CD4-positive, alpha-beta memory T cell (primary cell): ENCODE measurements at regions not wholly inside any gene's neighbourhood (a gene's known extent, or its start where the extent isn't known, plus 50 kb on each side); places are given as distances from the start of the nearest gene placed in this dataset.

ENCODE experiments used
- CTCF ChIA-PET: fragments of 350-600 bp; sonication (Branson Sonifier 250); formaldehyde crosslinking; loops from one replicate; lab custom pipeline; 2021; ENCODE audit warnings: inconsistent platforms; ENCODE audit not compliant: partially characterized antibody; lab: Charles Lee
- POLR2A ChIA-PET: fragments of 350-600 bp; sonication (Branson Sonifier 250); formaldehyde crosslinking; loops from one replicate; lab custom pipeline; 2021; ENCODE audit not compliant: partially characterized antibody; lab: Charles Lee
- DNase-seq, 5 donors: peaks; one replicate each; pipeline versions ENCODE4 v3.0.0 to v3.0.0-alpha.2; 2020 to 2022; ENCODE audit warnings: mixed read lengths in 1 of 5
- H3K27ac ChIP-seq: one replicate; pipeline ENCODE4 v1.7.0; 2013; ENCODE audit warnings: low read depth, low read length
- H3K27me3 ChIP-seq: 2 replicates; pipeline ENCODE4 v1.7.0; 2013; ENCODE audit warnings: mild to moderate bottlenecking, low read length, moderate library complexity; ENCODE audit not compliant: insufficient read depth
- H3K36me3 ChIP-seq: 2 replicates; pipeline ENCODE4 v1.7.0; 2013; ENCODE audit warnings: mild to moderate bottlenecking, low read length, moderate library complexity; ENCODE audit not compliant: insufficient read depth
- H3K4me1 ChIP-seq: 2 replicates; pipeline ENCODE4 v1.7.0; 2013; ENCODE audit warnings: mild to moderate bottlenecking, low read length, moderate library complexity; ENCODE audit not compliant: insufficient read depth
- H3K4me3 ChIP-seq, 2 donors: one replicate each; pipeline ENCODE4 v1.7.0; 2013; ENCODE audit warnings: low read length in 2 of 2, mild to moderate bottlenecking in 1 of 2
- H3K9me3 ChIP-seq, 2 donors: one replicate each; pipeline ENCODE4 v1.7.0; 2013; ENCODE audit warnings: low read length in 2 of 2, control low read depth in 1 of 2; ENCODE audit not compliant: control insufficient read depth in 1 of 2
- H3K27ac Mint-ChIP-seq, 7 donors: one replicate each; pipeline ENCODE4 v1.8.0; 2020 to 2021; ENCODE audit warnings: mixed read lengths in 7 of 7, mild to moderate bottlenecking in 6 of 7, inconsistent platforms in 3 of 7, moderate library complexity in 3 of 7
- H3K27me3 Mint-ChIP-seq, 2 donors: one replicate each; pipeline ENCODE4 v1.8.0; 2020 to 2021; ENCODE audit warnings: mixed read lengths in 2 of 2
- H3K36me3 Mint-ChIP-seq, 2 donors: one replicate each; pipeline ENCODE4 v1.8.0; 2020 to 2021; ENCODE audit warnings: mixed read lengths in 2 of 2, inconsistent platforms in 1 of 2, mild to moderate bottlenecking in 1 of 2
- H3K4me1 Mint-ChIP-seq, 4 donors: one replicate each; pipeline ENCODE4 v1.8.0; 2020 to 2021; ENCODE audit warnings: mixed read lengths in 4 of 4, mild to moderate bottlenecking in 1 of 4
- H3K4me3 Mint-ChIP-seq, 8 donors: one replicate each; pipeline ENCODE4 v1.8.0; 2020 to 2021; ENCODE audit warnings: mixed read lengths in 8 of 8, mild to moderate bottlenecking in 7 of 8, moderate library complexity in 6 of 8, inconsistent platforms in 3 of 8
- H3K9me3 Mint-ChIP-seq, 8 donors: one replicate each; pipeline ENCODE4 v1.8.0; 2020 to 2021; ENCODE audit warnings: mixed read lengths in 8 of 8, mild to moderate bottlenecking in 5 of 8, inconsistent platforms in 3 of 8, moderate library complexity in 1 of 8
- intact Hi-C: fragments of 100-400 bp; cut with micrococcal nuclease; formaldehyde crosslinking; loops from one replicate; pipeline ENCODE4 v1.15.1; 2023

DNA sequence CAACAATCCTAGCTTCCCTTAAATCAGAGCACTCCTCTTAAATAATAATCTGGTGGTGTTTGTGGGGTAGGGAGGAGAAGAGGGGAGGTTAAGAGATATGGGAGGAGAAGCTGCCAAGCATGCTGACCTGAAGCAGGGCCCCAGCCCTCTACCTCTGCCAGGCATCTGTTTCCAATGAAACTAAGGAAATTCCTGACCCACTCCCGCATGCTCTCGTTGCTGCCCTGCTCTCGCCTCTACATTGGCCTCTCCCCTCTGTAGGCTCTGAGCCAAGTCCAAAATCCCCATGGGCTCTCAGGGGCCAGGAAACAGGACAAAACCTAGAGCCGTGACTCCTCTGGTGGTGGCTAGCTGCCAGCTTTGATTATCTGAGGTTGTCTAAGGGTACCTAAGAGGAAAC, 559.5 kb upstream of the CDH11 start:
- Mint-ChIP-seq H3K27me3 (no peaks in the 10 kb centered on the region), H3K4me3 (peak overlapping the region in 1 of 8 donors; percentile 23), H3K27ac (no peak overlapping the region), H3K4me1 (no peaks in the 10 kb centered on the region), H3K9me3 (peaks cover 0 to 28% (median 9%) of the 10 kb centered on the region in 8 donors), H3K36me3 (no peaks in the 10 kb centered on the region)
- no peaks in the 10 kb centered on the region for H3K27me3 ChIP-seq
- H3K36me3 ChIP-seq: no peaks in the 10 kb centered on the region
- intact Hi-C loops: no loop called here
- no peak overlapping the region for H3K27ac ChIP-seq
- H3K4me1 ChIP-seq: no peaks in the 10 kb centered on the region
- no peaks in the 10 kb centered on the region for H3K9me3 ChIP-seq
- no peak for DNase-seq
- ChIA-PET POLR2A (no interaction called here), CTCF (no interaction called here)
- H3K4me3 ChIP-seq: no peak overlapping the region

DNA sequence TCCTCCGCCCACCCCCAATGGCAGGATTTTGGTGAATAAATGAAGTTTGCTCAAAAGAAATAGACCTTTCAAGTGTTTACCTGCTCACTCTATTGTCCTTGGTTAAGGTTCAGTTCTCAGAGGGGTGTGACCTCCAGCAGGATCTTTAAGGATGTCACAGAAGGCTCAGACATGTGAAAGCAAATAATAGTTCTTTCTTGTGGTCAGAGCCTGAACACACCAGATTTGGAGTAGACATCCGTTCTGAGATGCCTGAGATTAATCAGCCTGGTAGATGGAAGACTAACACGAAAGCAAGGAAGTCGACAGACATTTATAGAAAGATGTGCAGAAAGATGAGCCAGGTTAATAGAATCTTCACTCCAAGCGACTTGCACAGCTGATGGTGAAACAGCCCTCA, 557.9 kb upstream of the CDH11 start:
- no peak overlapping the region for H3K27ac ChIP-seq
- H3K4me1 Mint-ChIP-seq: no peaks in the 10 kb centered on the region
- POLR2A ChIA-PET: no interaction called here
- peaks cover 0 to 25% (median 9%) of the 10 kb centered on the region in 8 donors for H3K9me3 Mint-ChIP-seq
- DNase-seq: no peak
- no peaks in the 10 kb centered on the region for H3K9me3 ChIP-seq
- CTCF ChIA-PET: no interaction called here
- no peaks in the 10 kb centered on the region for H3K4me1 ChIP-seq
- H3K27ac Mint-ChIP-seq: no peak overlapping the region
- no peaks in the 10 kb centered on the region for H3K27me3 ChIP-seq
- no peak overlapping the region for H3K4me3 Mint-ChIP-seq
- no peaks in the 10 kb centered on the region for H3K36me3 ChIP-seq
- H3K36me3 Mint-ChIP-seq: no peaks in the 10 kb centered on the region
- H3K4me3 ChIP-seq: no peak overlapping the region
- intact Hi-C loops: no loop called here
- no peaks in the 10 kb centered on the region for H3K27me3 Mint-ChIP-seq

DNA sequence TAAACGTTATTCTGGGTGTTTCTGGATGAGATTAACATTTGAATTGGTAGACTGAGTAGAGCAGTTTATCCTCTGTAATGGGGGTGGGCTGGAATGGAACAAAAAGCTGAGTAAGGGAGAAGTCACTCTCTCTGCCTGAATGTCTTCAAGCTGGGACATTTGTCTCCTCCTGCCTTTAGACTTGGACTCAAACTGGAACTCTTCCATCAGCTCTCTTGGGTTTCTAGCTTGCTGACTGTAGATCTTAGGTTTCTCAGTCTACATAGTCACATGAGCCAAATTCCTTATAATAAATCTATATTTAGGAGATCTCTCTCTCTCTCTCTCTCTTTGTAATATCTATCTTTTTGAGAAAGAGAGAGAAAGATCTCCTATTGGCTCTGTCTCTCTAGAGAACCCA, 553.3 kb upstream of the CDH11 start:
- ChIA-PET POLR2A (no interaction called here), CTCF (no interaction called here)
- Mint-ChIP-seq H3K4me3 (no peak overlapping the region), H3K27me3 (no peaks in the 10 kb centered on the region), H3K27ac (no peak overlapping the region), H3K9me3 (peaks cover 0 to 20% (median 5%) of the 10 kb centered on the region in 8 donors), H3K36me3 (no peaks in the 10 kb centered on the region), H3K4me1 (no peaks in the 10 kb centered on the region)
- DNase-seq: no peak
- Histone ChIP-seq H3K27me3 (no peaks in the 10 kb centered on the region), H3K27ac (no peak overlapping the region), H3K9me3 (no peaks in the 10 kb centered on the region), H3K36me3 (no peaks in the 10 kb centered on the region), H3K4me3 (no peak overlapping the region), H3K4me1 (no peaks in the 10 kb centered on the region)
- intact Hi-C loops: no loop called here

DNA sequence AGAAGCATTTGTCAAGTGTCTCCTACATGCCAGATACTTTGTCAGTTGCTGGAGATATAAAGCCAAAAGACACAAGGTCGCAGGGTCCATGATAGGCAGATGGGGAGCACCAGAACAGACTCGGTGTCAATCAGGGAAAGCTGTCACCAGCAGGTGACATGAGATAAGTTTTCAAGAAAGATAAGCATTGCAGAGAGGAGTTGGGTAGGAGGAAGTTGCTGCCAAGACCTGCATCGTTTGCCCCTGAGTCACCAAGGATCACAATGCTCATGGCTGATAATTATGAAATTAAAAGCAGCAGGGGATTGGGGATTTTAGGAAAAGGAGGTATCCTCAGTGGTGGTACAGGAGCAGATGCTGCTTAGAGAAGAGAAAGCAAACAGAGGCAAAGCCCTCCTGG, 551.1 kb upstream of the CDH11 start:
- Histone ChIP-seq H3K36me3 (no peaks in the 10 kb centered on the region), H3K4me3 (no peak overlapping the region), H3K9me3 (no peaks in the 10 kb centered on the region), H3K4me1 (no peaks in the 10 kb centered on the region), H3K27me3 (no peaks in the 10 kb centered on the region), H3K27ac (no peak overlapping the region)
- no peak for DNase-seq
- Mint-ChIP-seq H3K27ac (no peak overlapping the region), H3K9me3 (peaks cover 0 to 13% (median 5%) of the 10 kb centered on the region in 8 donors), H3K27me3 (no peaks in the 10 kb centered on the region), H3K4me1 (no peaks in the 10 kb centered on the region), H3K4me3 (no peak overlapping the region), H3K36me3 (no peaks in the 10 kb centered on the region)
- intact Hi-C loops: no loop called here
- ChIA-PET CTCF (no interaction called here), POLR2A (no interaction called here)

DNA sequence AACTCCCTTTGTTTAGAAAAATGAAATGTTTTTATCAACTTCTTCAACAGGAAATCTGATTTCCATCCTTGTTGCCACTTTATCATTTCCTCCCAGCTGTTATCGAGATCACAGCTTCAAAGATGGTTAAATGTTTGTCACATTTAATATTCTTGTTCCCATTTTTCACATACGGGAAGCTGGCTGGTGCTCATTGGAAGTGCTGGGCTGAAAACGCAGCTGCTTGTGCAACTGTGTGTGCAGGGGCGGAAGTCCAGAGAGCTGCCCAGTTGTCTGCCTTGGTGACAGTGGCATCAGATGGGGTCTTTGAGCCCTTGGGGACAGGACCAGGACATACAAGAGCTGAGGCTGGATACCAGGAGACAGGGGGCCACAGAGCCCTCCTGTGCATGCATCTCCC, 549.2 kb upstream of the CDH11 start:
- H3K27ac Mint-ChIP-seq: no peak overlapping the region
- no peaks in the 10 kb centered on the region for H3K36me3 Mint-ChIP-seq
- POLR2A ChIA-PET: no interaction called here
- H3K9me3 Mint-ChIP-seq: peaks cover 0 to 11% (median 5%) of the 10 kb centered on the region in 8 donors
- H3K4me3 ChIP-seq: no peak overlapping the region
- CTCF ChIA-PET: no interaction called here
- intact Hi-C loops: no loop called here
- no peak overlapping the region for H3K4me3 Mint-ChIP-seq
- H3K4me1 ChIP-seq: no peaks in the 10 kb centered on the region
- no peak overlapping the region for H3K27ac ChIP-seq
- H3K27me3 ChIP-seq: no peaks in the 10 kb centered on the region
- H3K36me3 ChIP-seq: no peaks in the 10 kb centered on the region
- no peaks in the 10 kb centered on the region for H3K4me1 Mint-ChIP-seq
- no peaks in the 10 kb centered on the region for H3K27me3 Mint-ChIP-seq
- no peak for DNase-seq
- H3K9me3 ChIP-seq: no peaks in the 10 kb centered on the region

DNA sequence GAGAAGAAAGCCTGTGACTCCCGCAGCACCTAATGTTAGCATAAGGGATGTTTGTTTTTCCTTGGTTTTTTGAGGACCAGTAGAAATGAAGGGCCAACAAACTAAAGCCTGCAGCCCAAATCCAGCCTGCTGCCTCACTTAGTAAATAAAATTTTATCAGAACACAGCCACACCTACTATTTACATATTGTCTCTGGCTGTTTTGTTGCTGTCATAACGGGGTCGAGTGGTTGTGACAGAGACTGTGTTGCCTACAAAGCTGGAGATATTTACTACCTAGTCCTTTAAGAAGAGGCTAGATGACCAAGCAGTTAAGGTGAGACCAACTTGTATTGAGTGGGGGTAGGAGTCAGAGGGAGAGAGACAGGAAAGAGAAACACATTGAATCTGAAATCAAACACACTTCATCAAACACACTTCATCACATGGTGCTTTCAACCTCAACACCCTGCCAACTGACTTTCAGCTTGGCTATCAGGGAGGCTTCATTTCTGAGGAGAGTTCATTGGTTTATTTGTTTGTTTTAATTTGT, 546.3 kb upstream of the CDH11 start:
- H3K36me3 Mint-ChIP-seq: no peaks in the 10 kb centered on the region
- Histone ChIP-seq H3K27ac (no peak overlapping the region), H3K36me3 (no peaks in the 10 kb centered on the region), H3K4me3 (no peak overlapping the region), H3K27me3 (no peaks in the 10 kb centered on the region), H3K4me1 (no peaks in the 10 kb centered on the region), H3K9me3 (no peaks in the 10 kb centered on the region)
- peaks cover 6 to 20% (median 11%) of the 10 kb centered on the region in 8 donors for H3K9me3 Mint-ChIP-seq
- H3K4me1 Mint-ChIP-seq: peaks cover 0 to 1% (median 0%) of the 10 kb centered on the region in 4 donors
- ChIA-PET POLR2A (no interaction called here), CTCF (no interaction called here)
- no peak for DNase-seq
- H3K4me3 Mint-ChIP-seq: no peak overlapping the region
- H3K27me3 Mint-ChIP-seq: peaks cover 0 to 2% of the 10 kb centered on the region in 2 donors
- intact Hi-C loops: no loop called here
- H3K27ac Mint-ChIP-seq: no peak overlapping the region

DNA sequence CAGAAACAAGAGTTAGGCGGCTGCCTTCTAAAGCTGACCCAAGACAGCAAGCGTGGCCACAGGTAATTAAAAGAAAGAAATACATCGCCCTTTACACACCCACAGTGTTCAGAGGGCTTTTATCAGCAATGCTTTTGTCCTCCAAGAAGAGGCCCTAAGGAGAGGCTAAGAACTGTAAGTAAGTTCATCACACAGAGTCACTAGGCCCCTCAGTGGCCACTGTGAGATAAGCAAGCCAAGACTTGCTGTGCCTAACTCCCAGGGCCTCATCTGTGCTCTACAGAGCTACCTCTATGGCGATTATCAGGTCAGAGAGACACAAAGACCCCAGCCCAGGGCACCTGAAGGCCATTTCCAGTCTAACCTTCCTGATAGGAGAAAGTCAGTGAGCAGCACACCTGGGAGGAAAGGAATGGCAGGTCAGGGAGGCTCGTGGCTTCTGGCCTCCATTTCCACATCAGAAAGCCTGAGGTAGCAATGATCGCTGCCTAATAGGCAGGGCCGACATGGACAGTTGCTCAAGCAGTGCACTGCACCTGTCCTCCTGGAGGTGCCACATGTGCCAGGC, 545.2 kb upstream of the CDH11 start:
- intact Hi-C loops: no loop called here
- Histone ChIP-seq H3K9me3 (no peaks in the 10 kb centered on the region), H3K4me1 (no peaks in the 10 kb centered on the region), H3K27ac (no peak overlapping the region), H3K27me3 (no peaks in the 10 kb centered on the region), H3K4me3 (no peak overlapping the region), H3K36me3 (no peaks in the 10 kb centered on the region)
- ChIA-PET POLR2A (no interaction called here), CTCF (no interaction called here)
- peaks cover 0 to 2% of the 10 kb centered on the region in 2 donors for H3K27me3 Mint-ChIP-seq
- peaks cover 0 to 1% (median 0%) of the 10 kb centered on the region in 4 donors for H3K4me1 Mint-ChIP-seq
- no peak overlapping the region for H3K27ac Mint-ChIP-seq
- H3K9me3 Mint-ChIP-seq: peaks cover 8 to 17% (median 11%) of the 10 kb centered on the region in 8 donors
- DNase-seq: no peak
- no peak overlapping the region for H3K4me3 Mint-ChIP-seq
- H3K36me3 Mint-ChIP-seq: no peaks in the 10 kb centered on the region
